ENCODE measurements at regions not wholly inside any gene's neighbourhood (a gene's known extent, or its start where the extent isn't known, plus 50 kb on each side); places are given as distances from the start of the nearest gene placed in this dataset.

GRCh38 chr22:47245786-47246185 lies 483.3 kb downstream of the TBC1D22A start:
- Histone ChIP-seq H2AFZ (no peak overlapping the region), H3F3A (replicated peaks; ENCODE audit: low read depth) (no peaks in the 10 kb centered on the region), H3K36me3 (ENCODE audit: insufficient read depth) (peaks cover 9% of the 10 kb centered on the region), H3K27me3 (ENCODE audit: insufficient read depth) (no peaks in the 10 kb centered on the region), H3K9me2 (ENCODE audit: insufficient read depth) (no peaks in the 10 kb centered on the region), H3K79me2 (replicated peaks; ENCODE audit: insufficient read depth) (no peaks in the 10 kb centered on the region), H4K20me1 (replicated peaks; ENCODE audit: insufficient read depth) (no peaks in the 10 kb centered on the region), H3K27ac (ENCODE audit: low read depth) (no peak overlapping the region), H3K4me3 (no peak overlapping the region), H3K4me1 (ENCODE audit: insufficient read depth) (no peaks in the 10 kb centered on the region), H3K4me2 (no peak overlapping the region)
- TF ChIP-seq EZH2phosphoT487 (IDR thresholded peaks at IDR 0.05; ENCODE audit: unreplicated experiment): no peak
- TF ChIP-seq ZNF462 (CRISPR knock-in tag; IDR thresholded peaks at IDR 0.05): no peak
- TF ChIP-seq, protein P1, sequence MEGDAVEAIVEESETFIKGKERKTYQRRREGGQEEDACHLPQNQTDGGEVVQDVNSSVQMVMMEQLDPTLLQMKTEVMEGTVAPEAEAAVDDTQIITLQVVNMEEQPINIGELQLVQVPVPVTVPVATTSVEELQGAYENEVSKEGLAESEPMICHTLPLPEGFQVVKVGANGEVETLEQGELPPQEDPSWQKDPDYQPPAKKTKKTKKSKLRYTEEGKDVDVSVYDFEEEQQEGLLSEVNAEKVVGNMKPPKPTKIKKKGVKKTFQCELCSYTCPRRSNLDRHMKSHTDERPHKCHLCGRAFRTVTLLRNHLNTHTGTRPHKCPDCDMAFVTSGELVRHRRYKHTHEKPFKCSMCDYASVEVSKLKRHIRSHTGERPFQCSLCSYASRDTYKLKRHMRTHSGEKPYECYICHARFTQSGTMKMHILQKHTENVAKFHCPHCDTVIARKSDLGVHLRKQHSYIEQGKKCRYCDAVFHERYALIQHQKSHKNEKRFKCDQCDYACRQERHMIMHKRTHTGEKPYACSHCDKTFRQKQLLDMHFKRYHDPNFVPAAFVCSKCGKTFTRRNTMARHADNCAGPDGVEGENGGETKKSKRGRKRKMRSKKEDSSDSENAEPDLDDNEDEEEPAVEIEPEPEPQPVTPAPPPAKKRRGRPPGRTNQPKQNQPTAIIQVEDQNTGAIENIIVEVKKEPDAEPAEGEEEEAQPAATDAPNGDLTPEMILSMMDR (conservative IDR thresholded peaks at IDR 0.05; ENCODE audit: low read depth in 2 of 2): no peak
- no peak for TF ChIP-seq JUNB (IDR thresholded peaks at IDR 0.05; ENCODE audit: unreplicated experiment)
- TF ChIP-seq POLR2AphosphoS5 (IDR thresholded peaks at IDR 0.05; ENCODE audit: low read depth): no peak
- no peak for TF ChIP-seq ZNF331 (CRISPR knock-in tag; IDR thresholded peaks at IDR 0.05; ENCODE audit: low read depth)
- ATAC-seq (no peak), DNase-seq (ENCODE audit: low spot score) (no peak)
- no peak overlapping the region for H3K4me3 Mint-ChIP-seq
- H3K4me1 Mint-ChIP-seq: no peaks in the 10 kb centered on the region
- H3K36me3 Mint-ChIP-seq (ENCODE audit: low read depth): peaks cover 45% of the 10 kb centered on the region
- no peak overlapping the region for H3K27ac Mint-ChIP-seq
- H3K27me3 Mint-ChIP-seq (ENCODE audit: insufficient read depth, low read depth, poor library complexity): peaks cover 4% of the 10 kb centered on the region
- H3K9me3 Mint-ChIP-seq: peaks cover 73% of the 10 kb centered on the region

All from GM23338 (cell line).